ENCODE measurements at regions not wholly inside any gene's neighbourhood (a gene's known extent, or its start where the extent isn't known, plus 50 kb on each side); places are given as distances from the start of the nearest gene placed in this dataset.

GRCh38 chr20:20932156-20932555, 174.0 kb downstream of the LINC00237 start:
- no peaks in the 10 kb centered on the region for H3K9me3 ChIP-seq
- CTCF ChIA-PET, result no interaction called here
- no peaks in the 10 kb centered on the region for H3K36me3 ChIP-seq (ENCODE audit: control insufficient read depth, insufficient read depth, low read length)
- H3K27me3 ChIP-seq (replicated peaks; ENCODE audit: control insufficient read depth, insufficient read depth, low read length), result no peaks in the 10 kb centered on the region
- TF ChIP-seq, protein P1, sequence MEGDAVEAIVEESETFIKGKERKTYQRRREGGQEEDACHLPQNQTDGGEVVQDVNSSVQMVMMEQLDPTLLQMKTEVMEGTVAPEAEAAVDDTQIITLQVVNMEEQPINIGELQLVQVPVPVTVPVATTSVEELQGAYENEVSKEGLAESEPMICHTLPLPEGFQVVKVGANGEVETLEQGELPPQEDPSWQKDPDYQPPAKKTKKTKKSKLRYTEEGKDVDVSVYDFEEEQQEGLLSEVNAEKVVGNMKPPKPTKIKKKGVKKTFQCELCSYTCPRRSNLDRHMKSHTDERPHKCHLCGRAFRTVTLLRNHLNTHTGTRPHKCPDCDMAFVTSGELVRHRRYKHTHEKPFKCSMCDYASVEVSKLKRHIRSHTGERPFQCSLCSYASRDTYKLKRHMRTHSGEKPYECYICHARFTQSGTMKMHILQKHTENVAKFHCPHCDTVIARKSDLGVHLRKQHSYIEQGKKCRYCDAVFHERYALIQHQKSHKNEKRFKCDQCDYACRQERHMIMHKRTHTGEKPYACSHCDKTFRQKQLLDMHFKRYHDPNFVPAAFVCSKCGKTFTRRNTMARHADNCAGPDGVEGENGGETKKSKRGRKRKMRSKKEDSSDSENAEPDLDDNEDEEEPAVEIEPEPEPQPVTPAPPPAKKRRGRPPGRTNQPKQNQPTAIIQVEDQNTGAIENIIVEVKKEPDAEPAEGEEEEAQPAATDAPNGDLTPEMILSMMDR (IDR thresholded peaks at IDR 0.05; ENCODE audit: insufficient read depth in 1 of 2, low read depth in 1 of 2, low read length in 1 of 2, severe bottlenecking in 1 of 2, unreplicated experiment in 1 of 2), result no peak
- DNase-seq, result no peak
- no peaks in the 10 kb centered on the region for H3K9me3 Mint-ChIP-seq (ENCODE audit: unreplicated experiment)
- no peaks in the 10 kb centered on the region for H3K36me3 Mint-ChIP-seq (ENCODE audit: insufficient read depth, unreplicated experiment)
- H3K4me3 ChIP-seq (ENCODE audit: low read depth, low read length), result no peak overlapping the region
- intact Hi-C loops (cut with micrococcal nuclease; ENCODE audit: unreplicated experiment), result no loop called here
- H3K4me3 Mint-ChIP-seq (ENCODE audit: unreplicated experiment), result no peak overlapping the region
- H3K27ac Mint-ChIP-seq (ENCODE audit: unreplicated experiment), result no peak overlapping the region
- BruUV-seq (replicated peaks), result no TSS peak
- peaks cover 11% of the 10 kb centered on the region for H3K27me3 Mint-ChIP-seq (ENCODE audit: insufficient read depth, unreplicated experiment)
- POLR2A ChIA-PET, result no interaction called here
- H3K4me1 Mint-ChIP-seq (ENCODE audit: low read depth, unreplicated experiment), result no peaks in the 10 kb centered on the region
- H3K4me1 ChIP-seq, result no peaks in the 10 kb centered on the region

DNA sequence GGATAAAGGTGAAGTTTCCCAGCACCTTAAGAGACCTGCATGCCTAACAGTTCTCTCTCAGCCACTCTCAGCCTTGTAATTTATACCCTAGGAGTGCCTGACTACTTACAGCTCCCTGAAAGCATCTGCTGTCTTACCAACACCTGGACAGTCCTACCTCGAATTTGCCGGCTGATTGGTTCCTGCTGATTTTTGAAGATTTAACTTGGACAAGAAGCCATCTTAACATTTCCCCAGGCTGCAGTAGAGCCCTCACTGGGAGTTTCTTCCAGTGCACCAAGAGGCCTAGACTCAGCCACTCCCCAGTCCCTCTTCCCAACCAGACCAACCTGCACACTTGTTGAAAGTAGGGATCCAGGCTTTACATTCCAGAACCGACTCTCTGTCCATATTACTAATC, 174.5 kb downstream of the LINC00237 start:
- H3K4me3 Mint-ChIP-seq (ENCODE audit: unreplicated experiment), result no peak overlapping the region
- Histone ChIP-seq H3K27me3 (replicated peaks; ENCODE audit: control insufficient read depth, insufficient read depth, low read length) (no peaks in the 10 kb centered on the region), H3K4me3 (ENCODE audit: low read depth, low read length) (no peak overlapping the region), H3K4me1 (no peaks in the 10 kb centered on the region), H3K9me3 (no peaks in the 10 kb centered on the region), H3K36me3 (ENCODE audit: control insufficient read depth, insufficient read depth, low read length) (no peaks in the 10 kb centered on the region)
- POLR2A ChIA-PET, result no interaction called here
- intact Hi-C loops (cut with micrococcal nuclease; ENCODE audit: unreplicated experiment), result no loop called here
- no peaks in the 10 kb centered on the region for H3K36me3 Mint-ChIP-seq (ENCODE audit: insufficient read depth, unreplicated experiment)
- BruUV-seq (replicated peaks), result no TSS peak
- TF ChIP-seq, protein P1 (IDR thresholded peaks at IDR 0.05; ENCODE audit: insufficient read depth in 1 of 2, low read depth in 1 of 2, low read length in 1 of 2, severe bottlenecking in 1 of 2, unreplicated experiment in 1 of 2), result no peak
- no peaks in the 10 kb centered on the region for H3K4me1 Mint-ChIP-seq (ENCODE audit: low read depth, unreplicated experiment)
- H3K27me3 Mint-ChIP-seq (ENCODE audit: insufficient read depth, unreplicated experiment), result peaks cover 8% of the 10 kb centered on the region
- H3K27ac Mint-ChIP-seq (ENCODE audit: unreplicated experiment), result no peak overlapping the region
- no peaks in the 10 kb centered on the region for H3K9me3 Mint-ChIP-seq (ENCODE audit: unreplicated experiment)
- CTCF ChIA-PET, result no interaction called here
- DNase-seq, result no peak

DNA sequence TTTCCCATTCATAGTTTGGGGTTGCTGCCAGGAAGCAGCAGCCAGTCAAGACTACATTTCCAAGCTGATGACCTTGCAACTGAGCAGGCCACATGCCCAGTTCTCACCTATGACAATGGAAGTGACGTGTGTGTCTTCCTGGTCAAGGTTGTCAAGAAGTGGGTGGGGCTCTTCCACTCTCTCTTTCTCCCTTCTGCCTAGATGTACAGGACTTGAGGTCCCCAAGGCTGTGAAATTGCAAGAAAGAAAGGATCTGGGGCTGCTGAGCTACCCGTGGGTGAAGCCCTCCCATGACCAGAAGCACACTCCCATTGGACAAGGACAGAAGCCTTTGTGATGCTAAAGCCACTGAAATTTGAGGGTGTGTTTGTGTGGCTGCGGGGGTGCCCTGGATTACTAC, 175.1 kb downstream of the LINC00237 start:
- no peaks in the 10 kb centered on the region for H3K27me3 ChIP-seq (replicated peaks; ENCODE audit: control insufficient read depth, insufficient read depth, low read length)

More for the DNA sequence above, 175.1 kb downstream of the LINC00237 start:
- POLR2A ChIA-PET, result no interaction called here
- H3K36me3 ChIP-seq (ENCODE audit: control insufficient read depth, insufficient read depth, low read length), result no peaks in the 10 kb centered on the region
- CTCF ChIA-PET, result no interaction called here
- Mint-ChIP-seq H3K9me3 (ENCODE audit: unreplicated experiment) (no peaks in the 10 kb centered on the region), H3K4me1 (ENCODE audit: low read depth, unreplicated experiment) (no peaks in the 10 kb centered on the region), H3K27ac (ENCODE audit: unreplicated experiment) (no peak overlapping the region), H3K4me3 (ENCODE audit: unreplicated experiment) (no peak overlapping the region), H3K27me3 (ENCODE audit: insufficient read depth, unreplicated experiment) (peaks cover 8% of the 10 kb centered on the region), H3K36me3 (ENCODE audit: insufficient read depth, unreplicated experiment) (no peaks in the 10 kb centered on the region)
- no peaks in the 10 kb centered on the region for H3K9me3 ChIP-seq
- no peak overlapping the region for H3K4me3 ChIP-seq (ENCODE audit: low read depth, low read length)
- BruUV-seq (replicated peaks), result no TSS peak
- H3K4me1 ChIP-seq, result no peaks in the 10 kb centered on the region
- DNase-seq, result no peak
- TF ChIP-seq, protein P1 (IDR thresholded peaks at IDR 0.05; ENCODE audit: insufficient read depth in 1 of 2, low read depth in 1 of 2, low read length in 1 of 2, severe bottlenecking in 1 of 2, unreplicated experiment in 1 of 2), result no peak
- intact Hi-C loops (cut with micrococcal nuclease; ENCODE audit: unreplicated experiment), result no loop called here
